Neural cell (in vitro differentiated cells): ENCODE measurements at regions not wholly inside any gene's neighbourhood (a gene's known extent, or its start where the extent isn't known, plus 50 kb on each side); places are given as distances from the start of the nearest gene placed in this dataset.

ENCODE experiments used
- H2AFZ ChIP-seq: fragments of 200-600, 300-800 bp; sonication (generic), shearing (Covaris generic); 2 replicates; pipeline ENCODE4 v1.6.0; 2014; ENCODE audit warnings: low read depth, mild to moderate bottlenecking, antibody characterized with exemption, low read length, moderate library complexity
- H3F3A ChIP-seq: fragments of 200-600 bp; shearing (Covaris generic); 2 replicates; pipeline ENCODE4 v1.6.1; 2016; ENCODE audit warnings: mild to moderate bottlenecking, moderate library complexity, mixed read lengths, antibody characterized with exemption, low read length; ENCODE audit not compliant: insufficient read depth, poor library complexity, severe bottlenecking
- H3K27ac ChIP-seq: fragments of 200-600, 300-800 bp; sonication (generic), shearing (Covaris generic); 2 replicates; pipeline ENCODE4 v1.5.1; 2014; ENCODE audit warnings: mild to moderate bottlenecking, low read length, moderate library complexity
- H3K27me3 ChIP-seq: fragments of 300-800, 200-600 bp; sonication (generic), shearing (Covaris generic); 2 replicates; pipeline ENCODE4 v1.6.0; 2014; ENCODE audit warnings: mild to moderate bottlenecking, low read depth, low read length, moderate library complexity; ENCODE audit not compliant: insufficient read depth
- H3K36me3 ChIP-seq: fragments of 300-800, 200-600 bp; sonication (generic), shearing (Covaris generic); 2 replicates; pipeline ENCODE4 v1.5.1; 2014; ENCODE audit warnings: mild to moderate bottlenecking, antibody characterized with exemption, low read length, moderate library complexity; ENCODE audit not compliant: insufficient read depth
- H3K4me2 ChIP-seq: fragments of 300-800, 200-600 bp; sonication (generic), shearing (Covaris generic); 2 replicates; pipeline ENCODE4 v1.6.0; 2014; ENCODE audit warnings: mild to moderate bottlenecking, low read length
- H3K4me3 ChIP-seq: fragments of 300-800, 200-600 bp; sonication (generic), shearing (Covaris generic); 2 replicates; pipeline ENCODE4 v1.5.1; 2014; ENCODE audit warnings: mild to moderate bottlenecking, low read length, moderate library complexity
- H3K79me2 ChIP-seq: fragments of 200-600 bp; shearing (Covaris generic); replicated peaks from 2 replicates; pipeline ENCODE4 v1.6.0; 2014; ENCODE audit warnings: mild to moderate bottlenecking, low read length, moderate library complexity; ENCODE audit not compliant: insufficient read depth
- H3K9ac ChIP-seq: fragments of 300-800, 200-600 bp; sonication (generic), shearing (Covaris generic); 2 replicates; pipeline ENCODE4 v1.6.1; 2016; ENCODE audit warnings: mild to moderate bottlenecking, low read length, mixed read lengths
- H3K9me2 ChIP-seq: fragments of 200-600 bp; shearing (Covaris generic); 2 replicates; pipeline ENCODE4 v1.6.1; 2016; ENCODE audit warnings: mild to moderate bottlenecking, low read length, mixed read lengths; ENCODE audit not compliant: insufficient read depth
- H3K9me3 ChIP-seq: fragments of 200-600, 300-800 bp; sonication (generic), shearing (Covaris generic); 2 replicates; pipeline ENCODE4 v1.6.1; 2016; ENCODE audit warnings: mild to moderate bottlenecking, mixed run types, low read length, moderate library complexity, mixed read lengths
- H4K20me1 ChIP-seq: fragments of 200-600 bp; shearing (Covaris generic); 2 replicates; pipeline ENCODE4 v1.6.1; 2016; ENCODE audit warnings: mild to moderate bottlenecking, mixed run types; ENCODE audit not compliant: insufficient read depth
- CTCF ChIP-seq: fragments of 450-650 bp; IDR thresholded peaks from 2 replicates; pipeline ENCODE4 v1.5.1; 2014; ENCODE audit warnings: antibody characterized with exemption, mild to moderate bottlenecking, moderate library complexity; ENCODE audit not compliant: poor library complexity, severe bottlenecking
- EP300 ChIP-seq: fragments of 450-650 bp; conservative IDR thresholded peaks from 2 replicates; pipeline ENCODE4 v1.6.1; 2014; ENCODE audit warnings: antibody characterized with exemption, mild to moderate bottlenecking, moderate library complexity; ENCODE audit not compliant: poor library complexity, severe bottlenecking
- EZH2 ChIP-seq: fragments of 200-600, 300-800 bp; shearing (Covaris generic), sonication (generic); IDR thresholded peaks from 2 replicates; pipeline ENCODE4 v1.6.1; 2014; ENCODE audit warnings: antibody characterized with exemption, low read length, borderline replicate concordance, mild to moderate bottlenecking; ENCODE audit not compliant: insufficient read depth, poor library complexity, severe bottlenecking
- MXI1 ChIP-seq: fragments of 450-650 bp; conservative IDR thresholded peaks from 2 replicates; pipeline ENCODE4 v1.6.1; 2014; ENCODE audit warnings: antibody characterized with exemption, mild to moderate bottlenecking; ENCODE audit not compliant: poor library complexity, severe bottlenecking
- POLR2AphosphoS5 ChIP-seq: IDR thresholded peaks from 2 replicates; pipeline ENCODE4 v1.6.1; 2012
- RAD21 ChIP-seq: fragments of 450-650 bp; conservative IDR thresholded peaks from 2 replicates; pipeline ENCODE4 v1.6.1; 2014; ENCODE audit warnings: antibody characterized with exemption, mild to moderate bottlenecking, moderate library complexity
- SMC3 ChIP-seq: fragments of 450-650 bp; conservative IDR thresholded peaks from 2 replicates; pipeline ENCODE4 v1.6.1; 2014; ENCODE audit warnings: antibody characterized with exemption, mild to moderate bottlenecking, moderate library complexity; ENCODE audit not compliant: poor library complexity
- TAF1 ChIP-seq: IDR thresholded peaks from 2 replicates; pipeline ENCODE4 v1.6.1; 2012; ENCODE audit warnings: low read depth
- TF ChIP-seq, protein P1 (sequence below): IDR thresholded peaks from 2 replicates; pipeline ENCODE4 v1.6.1; 2012; ENCODE audit warnings: borderline replicate concordance

DNA sequence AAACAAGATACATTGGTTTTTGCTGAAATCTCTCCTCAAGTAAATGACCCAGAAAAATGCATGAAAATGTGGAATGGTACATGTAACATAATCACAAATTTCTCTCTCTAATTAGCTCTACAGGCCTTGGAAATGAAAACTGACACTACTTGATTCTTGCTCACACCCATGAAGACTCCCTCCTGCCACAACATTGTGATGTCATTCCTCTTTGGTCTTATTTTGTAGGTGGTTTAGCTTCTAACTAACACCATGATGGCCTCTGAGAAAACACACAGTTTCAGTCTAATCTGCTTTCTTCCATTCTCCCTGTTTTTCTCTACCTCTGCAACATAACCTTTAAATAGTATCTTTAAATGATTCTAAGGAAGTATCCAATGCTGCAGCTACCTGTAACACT is 78.6 kb upstream of the FAM174A start:
- no peaks in the 10 kb centered on the region for H3K9me2 ChIP-seq
- no peaks in the 10 kb centered on the region for H3K79me2 ChIP-seq
- H3K27ac ChIP-seq: no peak overlapping the region
- no peak overlapping the region for H2AFZ ChIP-seq
- no peak overlapping the region for H3K4me2 ChIP-seq
- no peaks in the 10 kb centered on the region for H3K9me3 ChIP-seq
- no peak overlapping the region for H3K4me3 ChIP-seq
- H3F3A ChIP-seq: no peaks in the 10 kb centered on the region
- H3K27me3 ChIP-seq: no peaks in the 10 kb centered on the region
- H4K20me1 ChIP-seq: no peaks in the 10 kb centered on the region
- TF ChIP-seq EZH2: no peak
- TF ChIP-seq TAF1: no peak
- no peak for TF ChIP-seq CTCF
- TF ChIP-seq, protein P1, sequence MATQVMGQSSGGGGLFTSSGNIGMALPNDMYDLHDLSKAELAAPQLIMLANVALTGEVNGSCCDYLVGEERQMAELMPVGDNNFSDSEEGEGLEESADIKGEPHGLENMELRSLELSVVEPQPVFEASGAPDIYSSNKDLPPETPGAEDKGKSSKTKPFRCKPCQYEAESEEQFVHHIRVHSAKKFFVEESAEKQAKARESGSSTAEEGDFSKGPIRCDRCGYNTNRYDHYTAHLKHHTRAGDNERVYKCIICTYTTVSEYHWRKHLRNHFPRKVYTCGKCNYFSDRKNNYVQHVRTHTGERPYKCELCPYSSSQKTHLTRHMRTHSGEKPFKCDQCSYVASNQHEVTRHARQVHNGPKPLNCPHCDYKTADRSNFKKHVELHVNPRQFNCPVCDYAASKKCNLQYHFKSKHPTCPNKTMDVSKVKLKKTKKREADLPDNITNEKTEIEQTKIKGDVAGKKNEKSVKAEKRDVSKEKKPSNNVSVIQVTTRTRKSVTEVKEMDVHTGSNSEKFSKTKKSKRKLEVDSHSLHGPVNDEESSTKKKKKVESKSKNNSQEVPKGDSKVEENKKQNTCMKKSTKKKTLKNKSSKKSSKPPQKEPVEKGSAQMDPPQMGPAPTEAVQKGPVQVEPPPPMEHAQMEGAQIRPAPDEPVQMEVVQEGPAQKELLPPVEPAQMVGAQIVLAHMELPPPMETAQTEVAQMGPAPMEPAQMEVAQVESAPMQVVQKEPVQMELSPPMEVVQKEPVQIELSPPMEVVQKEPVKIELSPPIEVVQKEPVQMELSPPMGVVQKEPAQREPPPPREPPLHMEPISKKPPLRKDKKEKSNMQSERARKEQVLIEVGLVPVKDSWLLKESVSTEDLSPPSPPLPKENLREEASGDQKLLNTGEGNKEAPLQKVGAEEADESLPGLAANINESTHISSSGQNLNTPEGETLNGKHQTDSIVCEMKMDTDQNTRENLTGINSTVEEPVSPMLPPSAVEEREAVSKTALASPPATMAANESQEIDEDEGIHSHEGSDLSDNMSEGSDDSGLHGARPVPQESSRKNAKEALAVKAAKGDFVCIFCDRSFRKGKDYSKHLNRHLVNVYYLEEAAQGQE: no peak
- no peak for TF ChIP-seq POLR2AphosphoS5
- no peak for TF ChIP-seq MXI1
- TF ChIP-seq SMC3: no peak
- TF ChIP-seq EP300: no peak
- no peak for TF ChIP-seq RAD21
- no peak overlapping the region for H3K9ac ChIP-seq
- H3K36me3 ChIP-seq: no peaks in the 10 kb centered on the region

GRCh38 chr5:100452126-100452525 is 83.0 kb upstream of the FAM174A start:
- no peaks in the 10 kb centered on the region for H3K36me3 ChIP-seq
- no peaks in the 10 kb centered on the region for H3F3A ChIP-seq
- no peak overlapping the region for H3K9ac ChIP-seq
- no peaks in the 10 kb centered on the region for H3K27me3 ChIP-seq
- TF ChIP-seq EZH2 (no peak), POLR2AphosphoS5 (no peak), SMC3 (no peak), TAF1 (no peak), RAD21 (no peak), EP300 (no peak), CTCF (no peak), MXI1 (no peak)
- TF ChIP-seq, protein P1: no peak
- no peak overlapping the region for H2AFZ ChIP-seq
- no peaks in the 10 kb centered on the region for H3K9me2 ChIP-seq
- no peaks in the 10 kb centered on the region for H3K9me3 ChIP-seq
- no peak overlapping the region for H3K4me2 ChIP-seq
- no peak overlapping the region for H3K27ac ChIP-seq
- no peaks in the 10 kb centered on the region for H3K79me2 ChIP-seq
- H3K4me3 ChIP-seq: no peak overlapping the region
- no peaks in the 10 kb centered on the region for H4K20me1 ChIP-seq
